HG02852 (cell line): ENCODE measurements at regions not wholly inside any gene's neighbourhood (a gene's known extent, or its start where the extent isn't known, plus 50 kb on each side); places are given as distances from the start of the nearest gene placed in this dataset.

Experiments
- ATAC-seq: cut with Tn5 transposase; IDR thresholded peaks from one replicate; pipeline ENCODE4 v1.9.1; 2021; ENCODE audit warnings: mild to moderate bottlenecking, moderate library complexity; ENCODE audit not compliant: unreplicated experiment

GRCh38 chr6:81484251-81484650, 268.2 kb downstream of the TENT5A start:
- ATAC-seq = no peak

- no peak for ATAC-seq
Measured at GRCh38 chr6:81480139-81480538, 272.3 kb downstream of the TENT5A start.

GRCh38 chr6:81476881-81477280, 275.6 kb downstream of the TENT5A start:
- no peak for ATAC-seq

- no peak for ATAC-seq
Measured at GRCh38 chr6:81475646-81476045, 276.8 kb downstream of the TENT5A start.

DNA sequence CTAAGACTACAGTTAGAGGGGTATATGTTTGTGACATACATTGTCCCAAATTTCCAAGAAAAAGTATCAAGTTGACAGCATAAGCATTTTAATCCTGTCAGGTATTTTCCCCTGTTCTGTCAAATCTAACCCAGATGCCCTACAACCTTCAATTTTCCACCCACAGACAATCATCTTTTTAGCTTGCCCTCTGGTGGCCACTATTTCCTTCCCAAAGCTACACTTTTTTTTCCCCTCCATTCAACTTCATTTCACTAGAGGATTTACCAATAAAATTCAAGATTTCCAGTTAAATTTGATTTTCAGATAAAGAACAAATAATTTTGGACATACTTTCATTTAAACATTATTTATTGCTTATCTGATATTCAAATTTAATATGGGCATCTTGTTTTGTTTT, 286.6 kb downstream of the TENT5A start:
- no peak for ATAC-seq

DNA sequence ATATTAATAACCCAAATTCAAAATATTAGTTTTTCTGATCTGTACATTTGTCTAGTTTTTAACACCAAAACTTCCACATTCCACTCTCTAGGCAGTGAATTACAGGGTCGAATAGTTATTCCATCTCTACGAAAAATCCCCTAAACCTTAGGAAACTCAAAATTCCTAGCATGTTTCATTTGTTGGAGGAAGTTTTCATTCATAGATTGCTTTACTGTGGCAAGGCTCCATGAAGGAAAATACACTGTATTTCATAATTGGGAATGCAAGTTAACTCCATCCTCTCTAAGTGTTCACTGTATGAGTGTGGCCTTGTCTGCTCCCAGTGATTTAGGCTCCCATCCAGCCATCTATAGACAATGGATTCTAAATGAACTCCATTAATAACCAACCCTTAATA, 296.1 kb downstream of the TENT5A start:
- ATAC-seq = no peak

GRCh38 chr6:81455641-81456040, 296.8 kb downstream of the TENT5A start:
- ATAC-seq = no peak

DNA sequence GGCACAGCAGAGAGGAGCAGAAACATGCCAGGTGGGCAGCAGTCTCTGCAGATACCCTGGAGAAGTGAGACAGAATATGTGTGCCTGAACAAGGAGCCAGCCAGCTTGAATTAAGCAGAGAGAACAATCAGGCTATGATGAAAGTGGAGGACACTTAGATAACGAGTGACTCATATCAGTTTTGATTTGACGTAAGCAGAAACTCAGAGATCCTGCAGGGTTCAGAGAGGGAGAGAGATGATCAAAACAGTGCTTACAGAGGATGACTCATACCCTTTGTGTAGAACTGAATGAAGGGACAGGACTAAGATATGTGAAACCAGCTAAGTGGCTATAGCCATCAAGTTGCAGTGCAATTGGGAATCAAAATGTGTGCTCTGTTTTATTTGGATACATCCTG, 300.7 kb downstream of the TENT5A start:
- peak; percentile 88 for ATAC-seq

DNA sequence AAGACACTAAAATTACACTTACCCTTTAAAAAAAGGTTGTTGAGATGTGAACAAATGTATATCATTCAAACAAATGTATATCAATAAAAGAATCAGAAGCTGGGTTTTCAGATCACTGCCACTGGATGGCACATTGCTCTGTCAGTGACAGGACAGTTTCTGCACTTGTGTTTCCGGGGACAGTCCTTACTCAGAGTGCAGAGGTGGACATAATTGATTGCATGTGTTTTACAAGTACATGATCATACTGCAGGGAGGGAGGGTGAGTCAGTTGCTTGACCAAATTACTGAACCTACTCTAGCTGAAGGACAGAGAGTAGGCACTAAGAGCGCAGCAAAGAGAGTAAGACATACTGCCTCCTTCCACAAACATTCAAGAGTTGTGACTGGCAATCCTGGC, 302.3 kb downstream of the TENT5A start:
- ATAC-seq = no peak

DNA sequence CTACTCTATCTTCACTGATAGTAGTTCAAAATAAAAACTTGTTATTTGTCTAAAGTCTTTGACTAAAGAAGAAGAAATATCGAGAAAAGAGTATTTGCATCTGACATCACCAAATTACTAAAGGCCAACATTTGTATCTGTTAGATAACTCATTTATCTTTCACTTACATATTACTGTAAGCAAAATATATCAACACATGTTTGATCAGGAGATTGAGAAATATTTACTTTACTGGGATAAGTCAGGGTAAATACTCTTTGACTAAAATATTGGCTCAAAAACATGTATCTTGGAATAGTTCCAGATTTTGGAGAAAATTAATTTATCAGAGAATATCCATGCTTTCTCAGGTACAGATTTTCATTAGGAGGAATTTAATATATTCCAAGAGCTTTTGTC, 306.0 kb downstream of the TENT5A start:
- ATAC-seq = no peak

DNA sequence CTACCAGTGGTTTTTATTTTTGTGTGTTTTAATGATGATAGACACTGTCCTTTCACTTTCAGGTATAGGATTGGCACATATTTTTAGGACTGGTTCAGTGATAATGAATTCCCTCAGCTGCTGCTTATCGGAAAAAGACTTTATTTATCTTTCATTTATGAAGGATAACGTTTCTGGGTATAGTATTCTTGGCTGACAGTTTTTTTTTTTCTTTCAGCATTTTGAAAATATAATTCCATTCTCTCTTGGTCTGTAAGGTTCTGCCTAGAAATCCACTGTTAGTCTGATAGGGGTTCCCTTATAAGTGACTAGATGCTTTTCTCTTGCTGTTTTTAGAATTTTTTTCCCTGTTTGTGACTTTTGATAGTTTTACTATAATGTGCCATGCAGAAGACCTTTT, 313.1 kb downstream of the TENT5A start:
- no peak for ATAC-seq

DNA sequence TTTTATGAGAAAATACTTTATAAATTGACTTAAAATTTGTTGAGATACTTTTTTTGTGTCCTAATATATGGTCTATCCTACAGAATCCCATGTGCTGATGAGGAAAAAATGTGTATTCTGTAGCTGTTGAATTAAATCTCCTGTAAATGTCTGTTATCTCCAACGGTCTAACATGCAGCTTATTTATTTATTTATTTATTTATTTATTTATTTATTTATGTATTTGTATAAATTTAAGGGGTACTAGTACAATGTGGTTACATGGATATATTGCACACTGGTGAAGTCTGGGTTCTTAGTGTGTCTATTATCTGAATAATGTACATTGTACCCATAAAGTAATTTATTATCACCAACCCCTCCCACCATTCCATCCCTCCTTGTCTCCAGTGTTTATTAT, 315.5 kb downstream of the TENT5A start:
- ATAC-seq = no peak

DNA sequence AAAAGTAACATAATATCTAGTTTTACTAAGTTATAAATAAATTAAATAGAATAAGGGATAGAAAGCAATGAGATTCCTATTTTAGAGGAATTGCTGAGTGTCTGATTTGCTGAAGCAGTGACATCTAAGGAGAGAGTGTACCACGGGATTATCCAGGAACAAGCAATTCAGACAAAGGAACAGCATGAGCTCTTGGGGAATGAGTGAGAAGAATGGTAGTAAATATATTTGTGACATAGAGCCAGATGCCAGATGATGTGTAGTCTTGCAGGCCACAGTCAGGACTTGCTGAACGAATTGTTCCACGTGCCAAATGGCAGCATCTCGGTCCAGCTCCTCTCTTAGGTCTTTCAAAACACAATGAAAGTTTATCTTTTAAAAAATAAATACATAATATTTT, 339.2 kb downstream of the TENT5A start:
- ATAC-seq = no peak

DNA sequence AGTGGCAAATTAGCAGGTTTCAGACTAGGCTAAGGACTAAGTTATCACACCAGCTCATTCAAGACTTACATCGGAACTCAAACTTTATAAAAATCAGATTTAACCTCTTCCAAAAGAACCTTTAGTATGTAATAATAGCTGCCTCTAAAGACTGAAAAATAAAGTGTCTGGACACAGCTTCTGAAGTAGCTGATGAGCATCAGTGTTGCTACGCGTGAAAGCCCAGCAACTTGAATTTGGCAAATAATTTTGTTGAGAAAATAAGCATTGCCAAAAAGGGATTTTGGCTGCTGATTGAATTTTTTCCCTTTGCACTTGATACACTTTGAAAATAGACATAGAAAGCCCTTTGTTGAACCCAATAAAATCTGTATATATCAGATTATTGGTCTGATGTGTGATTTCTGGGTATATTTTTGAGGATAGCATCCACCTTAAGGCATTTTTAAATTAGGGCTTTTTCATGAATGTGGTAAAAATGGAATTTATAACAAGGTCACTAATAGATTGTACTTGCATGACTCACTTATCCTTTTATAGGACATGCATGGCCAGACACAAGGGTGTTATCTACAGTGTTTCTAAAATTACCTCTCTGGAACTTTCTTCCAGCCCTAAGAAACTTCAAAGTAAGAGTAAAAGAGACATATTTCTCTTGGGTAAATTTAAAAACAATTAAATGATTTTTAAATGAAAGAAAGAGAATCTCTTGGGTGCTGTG, 350.4 kb downstream of the TENT5A start:
- no peak for ATAC-seq

DNA sequence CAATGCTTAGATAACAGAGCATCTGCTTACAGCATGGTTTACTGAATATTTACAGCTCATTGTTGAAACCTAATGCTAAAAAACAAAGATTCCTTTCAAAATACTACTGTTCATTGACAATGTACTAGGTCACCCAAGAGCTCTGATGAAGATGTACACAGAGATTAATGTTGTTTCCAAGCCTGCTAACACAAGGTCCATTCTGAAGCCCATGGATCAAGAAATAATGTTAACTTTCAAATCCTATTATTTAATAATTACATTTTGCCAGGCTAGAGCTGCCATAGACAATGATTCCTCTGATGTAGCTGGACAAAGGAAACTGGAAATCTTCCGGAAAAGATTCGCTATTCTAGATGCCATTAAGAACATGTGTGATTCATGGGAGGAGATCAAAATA, 355.6 kb downstream of the TENT5A start:
- no peak for ATAC-seq

GRCh38 chr6:81387163-81387562, 365.3 kb downstream of the TENT5A start:
- ATAC-seq = no peak

GRCh38 chr6:81384921-81385320, 367.6 kb downstream of the TENT5A start:
- ATAC-seq = no peak

GRCh38 chr6:81383472-81383871, 369.0 kb downstream of the TENT5A start:
- ATAC-seq = no peak

DNA sequence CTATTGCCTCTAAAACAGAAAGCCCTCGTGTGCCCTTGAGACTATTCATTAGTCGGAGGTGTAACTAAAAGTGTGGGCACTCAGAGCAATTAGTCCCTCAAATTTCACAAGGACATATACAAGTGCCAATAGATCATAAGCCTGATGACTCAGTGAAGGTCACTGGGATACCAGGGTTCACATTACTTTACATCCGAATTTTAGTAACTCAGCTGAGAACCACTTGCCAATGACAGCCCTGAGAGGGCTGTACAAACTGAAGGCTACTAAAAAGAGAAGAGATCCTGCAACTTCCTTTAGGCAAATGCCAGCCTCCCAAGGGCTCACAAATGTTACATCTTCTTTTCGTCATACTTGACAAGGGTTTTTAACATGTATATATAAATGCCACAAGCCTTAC, 369.6 kb downstream of the TENT5A start:
- ATAC-seq = no peak

- ATAC-seq = no peak
Measured at GRCh38 chr6:81381382-81381916, 371.0 kb downstream of the TENT5A start.

GRCh38 chr6:81380718-81381338, 371.7 kb downstream of the TENT5A start:
- no peak for ATAC-seq

- no peak for ATAC-seq
Measured at GRCh38 chr6:81376745-81377144, 375.7 kb downstream of the TENT5A start.

DNA sequence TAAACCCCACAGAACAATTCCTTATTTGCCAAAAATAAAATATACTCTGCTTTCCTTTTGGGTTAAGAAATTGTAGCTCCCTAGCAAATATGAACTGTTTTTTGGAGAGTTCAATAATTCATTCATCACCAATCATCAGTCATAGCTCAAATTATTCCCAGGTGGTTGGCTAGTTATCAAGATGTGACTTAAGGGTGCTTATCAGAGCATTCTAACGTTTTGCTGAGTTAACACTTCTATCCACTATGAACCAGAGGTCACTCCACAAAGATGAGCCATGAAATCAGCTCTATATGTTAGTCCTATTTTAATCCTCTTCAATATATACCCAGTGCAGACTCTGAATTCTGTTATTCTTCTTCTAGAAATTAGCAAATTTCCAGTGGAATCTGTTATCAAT, 379.1 kb downstream of the TENT5A start:
- ATAC-seq = no peak
